AG04449 (cell line): ENCODE measurements at regions not wholly inside any gene's neighbourhood (a gene's known extent, or its start where the extent isn't known, plus 50 kb on each side); places are given as distances from the start of the nearest gene placed in this dataset.

Source experiments
- CTCF ChIA-PET: fragments of 350-600 bp; formaldehyde crosslinking; extraction: SDS; loops from one replicate; lab custom pipeline; 2021; ENCODE audit warnings: antibody characterized with exemption; lab: Yijun Ruan, JAX
- POLR2A ChIA-PET: fragments of 400-600, 350-600 bp; formaldehyde crosslinking; extraction: SDS; loops from one replicate; lab custom pipeline; 2020; ENCODE audit warnings: antibody characterized with exemption, inconsistent platforms; lab: Yijun Ruan, JAX
- DNase-seq: peaks from one replicate; pipeline ENCODE4 v3.0.0-alpha.2; 2010; ENCODE audit warnings: low read depth, low spot score
- H3K4me3 ChIP-seq: 2 replicates; pipeline ENCODE4 v1.5.1; 2011; ENCODE audit warnings: low read depth, mild to moderate bottlenecking, control low read depth, low read length
- TF ChIP-seq, protein P1 (sequence below): IDR thresholded peaks from one replicate; pipeline ENCODE4 v1.5.1; 2011; ENCODE audit warnings: mild to moderate bottlenecking, moderate library complexity, low read length, control low read depth, inconsistent platforms; ENCODE audit not compliant: insufficient read depth; ENCODE audit errors: missing control alignments

DNA sequence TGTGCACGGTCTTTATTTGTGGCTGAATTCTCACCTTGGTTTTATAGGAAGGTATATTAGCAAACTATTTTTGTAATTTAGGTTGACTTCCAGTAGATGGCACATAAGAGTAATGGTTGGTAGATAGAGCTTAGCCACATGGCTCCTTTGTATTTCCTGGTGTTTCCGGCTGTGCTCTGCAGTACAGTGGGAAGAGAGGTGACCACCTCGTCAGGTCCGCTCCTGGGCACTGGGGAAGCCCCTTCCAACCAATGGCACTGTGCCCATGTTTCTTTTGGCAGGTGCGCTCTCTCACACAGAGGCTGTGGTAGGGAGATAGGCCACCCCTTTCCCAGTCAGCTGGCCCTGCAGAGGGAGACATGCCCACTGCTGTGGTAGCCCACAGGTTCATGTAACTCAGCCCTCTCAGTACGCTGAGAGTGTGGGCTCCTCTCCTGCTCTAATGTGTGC lies 74.3 kb upstream of the ATP12A start:
- POLR2A ChIA-PET = no interaction called here
- H3K4me3 ChIP-seq = no peak overlapping the region
- DNase-seq = no peak
- TF ChIP-seq, protein P1, sequence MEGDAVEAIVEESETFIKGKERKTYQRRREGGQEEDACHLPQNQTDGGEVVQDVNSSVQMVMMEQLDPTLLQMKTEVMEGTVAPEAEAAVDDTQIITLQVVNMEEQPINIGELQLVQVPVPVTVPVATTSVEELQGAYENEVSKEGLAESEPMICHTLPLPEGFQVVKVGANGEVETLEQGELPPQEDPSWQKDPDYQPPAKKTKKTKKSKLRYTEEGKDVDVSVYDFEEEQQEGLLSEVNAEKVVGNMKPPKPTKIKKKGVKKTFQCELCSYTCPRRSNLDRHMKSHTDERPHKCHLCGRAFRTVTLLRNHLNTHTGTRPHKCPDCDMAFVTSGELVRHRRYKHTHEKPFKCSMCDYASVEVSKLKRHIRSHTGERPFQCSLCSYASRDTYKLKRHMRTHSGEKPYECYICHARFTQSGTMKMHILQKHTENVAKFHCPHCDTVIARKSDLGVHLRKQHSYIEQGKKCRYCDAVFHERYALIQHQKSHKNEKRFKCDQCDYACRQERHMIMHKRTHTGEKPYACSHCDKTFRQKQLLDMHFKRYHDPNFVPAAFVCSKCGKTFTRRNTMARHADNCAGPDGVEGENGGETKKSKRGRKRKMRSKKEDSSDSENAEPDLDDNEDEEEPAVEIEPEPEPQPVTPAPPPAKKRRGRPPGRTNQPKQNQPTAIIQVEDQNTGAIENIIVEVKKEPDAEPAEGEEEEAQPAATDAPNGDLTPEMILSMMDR = peak; percentile 27
- CTCF ChIA-PET = interaction anchor here (0.6 to 7.5 kb wide), 22 partner anchors 9 to 362 kb away, joined by 3 to 119 read pairs (median 4); no protein-coding TSS in a partner anchor

DNA sequence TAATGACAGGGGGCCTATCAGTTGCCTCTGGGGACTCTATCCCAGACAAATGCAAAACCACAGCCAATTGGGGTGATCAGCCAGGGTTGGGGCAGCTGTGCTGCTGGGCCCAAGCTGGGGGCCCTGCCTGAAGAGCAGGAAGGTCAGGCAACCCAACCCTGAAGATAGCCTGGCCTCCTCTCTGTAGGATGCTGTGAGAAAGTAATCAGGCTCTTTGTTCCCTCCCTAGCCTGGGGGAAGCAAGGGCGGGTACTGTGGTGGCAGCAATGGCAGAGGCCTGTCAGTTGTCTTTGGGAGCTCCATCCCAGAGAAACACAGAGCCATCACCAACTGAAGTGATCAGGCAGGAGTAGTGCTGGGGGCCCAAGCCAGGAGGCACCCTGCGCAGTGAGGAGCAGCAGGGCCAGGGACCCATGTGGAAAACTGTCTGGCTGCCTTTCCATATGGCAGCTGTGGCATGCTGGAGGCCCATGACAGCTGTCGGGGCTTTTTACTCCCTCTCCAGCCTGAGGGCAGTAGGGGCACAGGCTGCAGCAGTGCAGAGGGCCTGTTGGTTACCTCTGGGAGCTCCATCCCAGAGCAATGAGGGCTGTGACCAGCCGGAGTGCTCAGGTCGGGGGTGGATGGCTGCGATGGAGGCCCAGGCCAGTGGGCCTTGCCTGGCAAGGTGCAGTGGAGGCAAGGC lies 73.6 kb upstream of the ATP12A start:
- no peak overlapping the region for H3K4me3 ChIP-seq
- TF ChIP-seq, protein P1 = no peak
- CTCF ChIA-PET = interaction anchor here (0.6 to 7.5 kb wide), 24 partner anchors 9 to 362 kb away, joined by 3 to 119 read pairs (median 4); no protein-coding TSS in a partner anchor
- no peak for DNase-seq
- POLR2A ChIA-PET = no interaction called here

DNA sequence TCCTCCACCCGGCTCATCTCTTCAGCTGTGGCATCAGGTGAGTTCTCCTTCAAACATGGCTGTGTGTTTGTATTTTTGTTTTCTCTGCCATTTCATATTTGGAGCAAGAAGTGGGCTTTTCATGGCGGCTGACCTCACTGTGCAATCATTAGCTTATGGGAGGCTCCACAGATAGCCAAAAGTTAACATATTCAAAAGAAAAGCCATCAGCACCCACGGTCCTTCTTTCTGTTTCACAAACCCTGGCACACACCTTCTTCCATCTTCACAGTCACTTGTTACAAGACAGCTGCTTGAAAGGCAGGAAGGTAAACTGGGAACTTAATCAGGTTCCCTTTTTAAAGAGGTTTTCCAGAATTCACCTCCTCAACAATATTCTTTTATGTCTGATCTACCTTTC lies 69.3 kb upstream of the ATP12A start:
- CTCF ChIA-PET = interaction anchor here (1.9 to 7.5 kb wide), 2 partner anchors 61 to 114 kb away, joined by 4 to 119 read pairs; no protein-coding TSS in a partner anchor
- DNase-seq = no peak
- H3K4me3 ChIP-seq = no peak overlapping the region
- POLR2A ChIA-PET = no interaction called here
- TF ChIP-seq, protein P1 = no peak

DNA sequence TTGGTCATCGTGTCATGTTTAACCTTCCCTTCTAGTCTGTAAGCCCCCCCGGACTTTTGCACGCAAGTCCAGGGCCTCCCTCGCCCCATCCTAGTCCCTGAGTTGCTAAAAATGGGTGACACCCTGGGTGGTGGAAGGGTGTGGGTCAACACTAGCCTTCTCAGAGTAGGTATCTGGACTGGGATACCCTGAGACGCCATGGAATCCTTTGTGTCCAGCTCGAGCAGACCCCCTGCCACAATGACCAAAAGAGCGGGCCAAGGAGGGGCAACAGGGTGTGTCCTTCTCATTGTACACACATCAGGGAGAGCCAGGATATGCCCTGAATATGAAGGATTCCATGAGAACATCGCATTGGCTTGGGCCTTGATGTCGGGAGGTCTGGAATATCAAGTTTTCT lies 67.5 kb upstream of the ATP12A start:
- H3K4me3 ChIP-seq = no peak overlapping the region
- CTCF ChIA-PET = interaction anchor here (1.9 to 2.1 kb wide), 2 partner anchors 15 to 60 kb away, joined by 4 to 7 read pairs; no protein-coding TSS in a partner anchor
- POLR2A ChIA-PET = no interaction called here
- TF ChIP-seq, protein P1 = no peak
- no peak for DNase-seq

DNA sequence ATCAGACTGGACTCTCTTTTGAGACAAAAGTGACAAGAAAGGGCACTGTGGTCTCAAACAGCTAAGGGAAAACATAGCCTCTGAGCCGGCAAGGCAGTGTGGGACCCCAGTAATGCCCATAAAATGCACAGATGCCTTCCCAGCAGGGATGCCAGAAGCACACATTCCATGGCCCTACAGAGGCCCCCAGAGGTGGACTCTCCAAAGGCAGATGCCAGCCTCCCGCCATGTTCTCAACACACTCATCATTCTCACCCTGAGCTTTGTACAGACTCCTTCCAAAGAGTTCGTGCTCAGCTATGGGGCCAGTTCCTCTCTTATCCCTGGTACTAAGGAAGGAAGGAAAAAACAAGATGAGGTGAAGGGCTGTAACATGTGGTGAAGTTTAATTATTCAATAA lies 67.1 kb upstream of the ATP12A start:
- ChIA-PET POLR2A (no interaction called here), CTCF (interaction anchor here (1.1 to 2.1 kb wide), 3 partner anchors 14 to 72 kb away, joined by 3 to 7 read pairs (median 4); no protein-coding TSS in a partner anchor)
- no peak for DNase-seq
- TF ChIP-seq, protein P1 = no peak
- no peak overlapping the region for H3K4me3 ChIP-seq

DNA sequence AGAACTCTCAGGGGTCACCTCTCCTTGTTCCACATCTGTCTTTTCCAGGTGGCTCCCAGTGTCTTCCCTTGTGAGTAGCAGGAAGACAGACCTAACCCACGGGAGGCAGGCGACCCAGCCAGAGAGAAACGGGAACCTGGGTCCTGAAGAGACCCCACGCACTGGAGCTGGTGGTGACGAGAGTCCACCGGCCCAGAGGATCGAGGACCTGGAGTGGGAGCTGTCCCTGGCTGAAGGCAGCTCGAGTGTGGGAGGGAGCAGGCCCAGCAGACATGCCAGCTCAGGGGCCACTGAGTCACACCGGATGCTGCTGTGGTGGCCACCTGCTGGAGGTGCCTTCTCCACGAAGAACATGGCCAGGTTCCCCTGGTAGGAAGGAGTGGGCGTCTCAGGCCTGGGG lies 66.5 kb upstream of the ATP12A start:
- ChIA-PET POLR2A (no interaction called here), CTCF (interaction anchor here (1.1 to 2.1 kb wide), 2 partner anchors 14 to 71 kb away, joined by 3 to 7 read pairs; no protein-coding TSS in a partner anchor)
- TF ChIP-seq, protein P1 = no peak
- no peak overlapping the region for H3K4me3 ChIP-seq
- no peak for DNase-seq
